Gastrocnemius medialis (tissue), 4 donors: ENCODE measurements at regions not wholly inside any gene's neighbourhood (a gene's known extent, or its start where the extent isn't known, plus 50 kb on each side); places are given as distances from the start of the nearest gene placed in this dataset.

Experiments used
- ATAC-seq, 2 donors: fragments of 150-250 bp; one replicate each; pipeline ENCODE4 v1.9.1; 2016
- DNase-seq, 2 donors: peaks; one replicate each; pipeline ENCODE4 v3.0.0-alpha.2; 2019
- H3K27ac ChIP-seq, 4 donors: fragments of 200-600 bp; sonication (generic); 1 replicate in 1 of 4; 2 replicates in 3 of 4; pipeline ENCODE4 v1.5.1; 2016 to 2018; ENCODE audit warnings: mild to moderate bottlenecking in 2 of 4, moderate library complexity in 1 of 4
- H3K27me3 ChIP-seq, 3 donors: fragments of 200-600 bp; sonication (generic) in 2 of 3; 1 replicate in 1 of 3; 2 replicates in 2 of 3; pipeline versions ENCODE4 v1.5.1 to v1.6.0; 2016 to 2019; ENCODE audit warnings: mild to moderate bottlenecking in 1 of 3, moderate library complexity in 1 of 3
- H3K36me3 ChIP-seq, 2 donors: fragments of 200-600 bp; sonication (generic) in 1 of 2; one replicate each; pipeline ENCODE4 v1.5.1; 2017 to 2018
- H3K4me1 ChIP-seq, 2 donors: fragments of 200-600 bp; sonication (generic) in 1 of 2; one replicate each; pipeline ENCODE4 v1.5.1; 2016 to 2017; ENCODE audit warnings: mild to moderate bottlenecking in 2 of 2
- H3K4me3 ChIP-seq, 4 donors: fragments of 200-600 bp; sonication (generic) in 3 of 4; 1 replicate in 1 of 4; 2 replicates in 3 of 4; pipeline ENCODE4 v1.5.1; 2016 to 2019; ENCODE audit warnings: mild to moderate bottlenecking in 2 of 4
- H3K9me3 ChIP-seq, 3 donors: fragments of 200-600 bp; sonication (generic) in 2 of 3; 1 replicate in 1 of 3; 2 replicates in 2 of 3; pipeline ENCODE4 v1.5.1; 2016 to 2019
- POLR2A ChIP-seq, 2 donors: fragments of 450-650 bp; IDR thresholded peaks; one replicate each; pipeline ENCODE4 v1.6.1; 2017; ENCODE audit warnings: antibody characterized with exemption in 2 of 2, mild to moderate bottlenecking in 2 of 2, moderate library complexity in 2 of 2
- in situ Hi-C, 4 donors: fragments of 200-750 bp; cut with MboI; loops; one replicate each; pipeline versions ENCODE4 v1.15.0 to v1.8.0; 2017; ENCODE audit warnings: low sequenced_read_pairs in 4 of 4
- intact Hi-C: fragments of 100-400 bp; cut with DNase I; formaldehyde crosslinking; loops from one replicate; pipeline ENCODE4 v1.15.1; 2023; ENCODE audit warnings: low total_unique reads
- TF ChIP-seq, protein P1 (sequence below), 5 experiments: fragments of 450-650 bp in 3 of 5; fragments of 200-600 bp in 2 of 5; sonication (generic) in 2 of 5; IDR thresholded peaks in 4 of 5; conservative IDR thresholded peaks in 1 of 5; 1 replicate in 4 of 5; 2 replicates in 1 of 5; pipeline ENCODE4 v1.5.1; 2016 to 2019; ENCODE audit warnings: antibody characterized with exemption in 5 of 5, mild to moderate bottlenecking in 3 of 5, moderate library complexity in 3 of 5

DNA sequence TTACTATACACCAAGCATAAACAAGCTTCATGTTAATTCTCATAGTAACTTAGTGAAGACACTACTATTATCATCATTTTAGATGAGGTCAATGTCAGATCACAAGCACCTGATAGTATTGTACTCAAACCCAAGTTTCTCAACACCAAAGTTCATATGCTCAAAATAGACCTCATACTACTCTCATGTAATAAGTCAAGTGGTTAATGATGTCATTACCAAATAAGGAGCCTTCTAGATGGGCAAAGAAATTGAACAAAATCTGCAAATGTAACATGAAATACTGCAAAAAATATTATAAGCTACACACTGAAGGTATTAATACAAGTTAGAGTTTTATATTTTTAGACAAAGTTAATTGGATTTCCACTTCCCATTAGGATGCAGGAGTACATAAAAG lies 144.0 kb upstream of the CHRM3 start:
- no peak for DNase-seq
- Histone ChIP-seq H3K27ac (no peak overlapping the region), H3K4me1 (no peaks in the 10 kb centered on the region), H3K9me3 (no peaks in the 10 kb centered on the region), H3K27me3 (no peaks in the 10 kb centered on the region), H3K4me3 (no peak overlapping the region), H3K36me3 (no peaks in the 10 kb centered on the region)
- TF ChIP-seq POLR2A (IDR thresholded peaks at IDR 0.05) = no peak
- TF ChIP-seq, protein P1, sequence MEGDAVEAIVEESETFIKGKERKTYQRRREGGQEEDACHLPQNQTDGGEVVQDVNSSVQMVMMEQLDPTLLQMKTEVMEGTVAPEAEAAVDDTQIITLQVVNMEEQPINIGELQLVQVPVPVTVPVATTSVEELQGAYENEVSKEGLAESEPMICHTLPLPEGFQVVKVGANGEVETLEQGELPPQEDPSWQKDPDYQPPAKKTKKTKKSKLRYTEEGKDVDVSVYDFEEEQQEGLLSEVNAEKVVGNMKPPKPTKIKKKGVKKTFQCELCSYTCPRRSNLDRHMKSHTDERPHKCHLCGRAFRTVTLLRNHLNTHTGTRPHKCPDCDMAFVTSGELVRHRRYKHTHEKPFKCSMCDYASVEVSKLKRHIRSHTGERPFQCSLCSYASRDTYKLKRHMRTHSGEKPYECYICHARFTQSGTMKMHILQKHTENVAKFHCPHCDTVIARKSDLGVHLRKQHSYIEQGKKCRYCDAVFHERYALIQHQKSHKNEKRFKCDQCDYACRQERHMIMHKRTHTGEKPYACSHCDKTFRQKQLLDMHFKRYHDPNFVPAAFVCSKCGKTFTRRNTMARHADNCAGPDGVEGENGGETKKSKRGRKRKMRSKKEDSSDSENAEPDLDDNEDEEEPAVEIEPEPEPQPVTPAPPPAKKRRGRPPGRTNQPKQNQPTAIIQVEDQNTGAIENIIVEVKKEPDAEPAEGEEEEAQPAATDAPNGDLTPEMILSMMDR (IDR thresholded peaks at IDR 0.05 in 4 of 5, conservative IDR thresholded peaks at IDR 0.05 in 1 of 5) = no peak
- intact Hi-C loops (no loop called here), in situ Hi-C loops (no loop called here)
- no peak for ATAC-seq

DNA sequence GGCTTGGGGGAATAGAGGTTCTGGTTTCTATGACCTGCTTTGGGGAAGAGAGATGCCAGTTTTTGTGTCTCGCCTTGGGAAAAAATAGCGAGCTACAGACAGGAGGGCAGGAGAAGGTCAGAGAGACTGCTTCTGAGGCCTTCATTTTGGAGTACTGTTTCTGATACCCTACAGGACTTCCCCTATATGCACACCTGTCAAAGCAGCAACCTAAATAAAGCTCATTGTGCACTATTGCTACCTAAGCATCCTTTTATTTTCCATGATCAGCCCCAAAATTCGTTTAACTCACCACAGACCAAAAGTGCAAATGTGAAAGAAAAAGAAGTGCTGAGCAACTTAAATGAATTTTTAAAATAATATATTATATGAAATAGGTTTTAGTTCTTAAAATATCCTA lies 145.6 kb upstream of the CHRM3 start:
- ATAC-seq = no peak
- no peak overlapping the region for H3K27ac ChIP-seq
- TF ChIP-seq POLR2A (IDR thresholded peaks at IDR 0.05) = no peak
- in situ Hi-C loops (no loop called here), intact Hi-C loops (no loop called here)
- no peaks in the 10 kb centered on the region for H3K36me3 ChIP-seq
- H3K27me3 ChIP-seq = no peaks in the 10 kb centered on the region
- H3K4me1 ChIP-seq = no peaks in the 10 kb centered on the region
- no peak for DNase-seq
- no peaks in the 10 kb centered on the region for H3K9me3 ChIP-seq
- no peak overlapping the region for H3K4me3 ChIP-seq

DNA sequence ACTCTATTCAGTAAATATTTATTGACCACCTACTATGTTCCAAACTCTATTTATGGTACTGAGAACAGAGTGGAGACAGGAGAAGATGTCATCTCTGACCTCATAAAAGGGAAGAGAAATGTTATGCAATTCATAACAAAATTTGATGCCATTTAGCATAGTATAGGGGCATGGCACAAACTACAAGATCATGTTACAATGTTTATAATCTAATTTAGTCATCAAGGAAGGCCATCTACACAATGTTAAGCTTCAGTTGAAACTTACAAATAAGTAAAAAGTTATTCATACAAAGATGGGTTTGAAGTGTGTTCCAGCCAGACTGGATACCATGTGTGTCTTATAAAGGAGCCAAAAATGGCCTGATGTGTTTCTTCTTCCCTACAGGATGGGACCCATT lies 146.8 kb upstream of the CHRM3 start:
- H3K4me3 ChIP-seq = no peak overlapping the region
- ATAC-seq (no peak), DNase-seq (no peak)
- no peaks in the 10 kb centered on the region for H3K27me3 ChIP-seq
- H3K36me3 ChIP-seq = no peaks in the 10 kb centered on the region
- no peaks in the 10 kb centered on the region for H3K4me1 ChIP-seq
- TF ChIP-seq, protein P1 (IDR thresholded peaks at IDR 0.05 in 4 of 5, conservative IDR thresholded peaks at IDR 0.05 in 1 of 5) = no peak
- no peak for TF ChIP-seq POLR2A (IDR thresholded peaks at IDR 0.05)
- H3K9me3 ChIP-seq = no peaks in the 10 kb centered on the region
- no peak overlapping the region for H3K27ac ChIP-seq
- intact Hi-C loops (no loop called here), in situ Hi-C loops (no loop called here)

DNA sequence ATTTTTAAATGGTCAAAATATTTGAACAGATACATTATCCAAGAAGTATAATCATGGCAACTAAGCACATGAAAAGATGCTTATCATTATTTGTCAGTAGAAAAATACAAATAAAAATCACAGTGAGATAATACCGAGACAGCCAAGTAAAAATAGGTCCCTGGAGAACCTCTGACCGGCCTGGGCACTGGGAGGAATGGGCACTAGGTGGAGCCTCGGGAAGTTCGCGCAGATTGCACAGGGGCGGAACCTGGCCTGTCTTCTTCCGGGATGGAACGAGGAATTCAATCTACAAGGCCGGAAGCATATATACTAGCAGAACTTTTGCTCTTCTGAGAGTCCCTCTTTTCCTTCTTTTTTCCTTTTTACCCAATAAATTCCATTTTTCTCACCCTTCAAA lies 148.5 kb upstream of the CHRM3 start:
- H3K9me3 ChIP-seq = no peaks in the 10 kb centered on the region
- H3K27ac ChIP-seq = no peak overlapping the region
- TF ChIP-seq, protein P1 (IDR thresholded peaks at IDR 0.05 in 4 of 5, conservative IDR thresholded peaks at IDR 0.05 in 1 of 5) = no peak
- no peak for TF ChIP-seq POLR2A (IDR thresholded peaks at IDR 0.05)
- ATAC-seq = no peak
- no peak for DNase-seq
- H3K4me3 ChIP-seq = no peak overlapping the region
- H3K36me3 ChIP-seq = no peaks in the 10 kb centered on the region
- in situ Hi-C loops = no loop called here
- H3K27me3 ChIP-seq = no peaks in the 10 kb centered on the region
- intact Hi-C loops = no loop called here
- H3K4me1 ChIP-seq = no peaks in the 10 kb centered on the region

DNA sequence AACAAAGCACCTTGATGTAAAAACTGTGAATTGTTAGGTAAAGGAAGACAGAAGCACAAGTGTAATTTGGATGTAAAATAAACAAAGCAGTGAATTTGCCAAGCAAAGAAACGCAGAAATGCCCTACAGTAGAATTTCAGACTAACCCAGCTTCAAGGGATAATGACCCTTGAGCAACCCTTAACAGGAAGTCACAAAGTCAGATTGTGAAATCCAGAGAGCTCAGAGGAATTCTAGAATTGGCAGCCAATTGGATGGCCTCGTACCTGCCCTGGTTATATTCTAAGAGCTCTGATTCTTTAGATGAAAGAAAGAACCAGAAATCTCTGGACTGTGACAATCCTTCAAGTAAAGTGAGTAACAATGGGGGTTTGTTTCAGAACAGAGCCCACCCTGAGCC lies 152.7 kb upstream of the CHRM3 start:
- Histone ChIP-seq H3K9me3 (no peaks in the 10 kb centered on the region), H3K4me1 (no peaks in the 10 kb centered on the region), H3K27me3 (no peaks in the 10 kb centered on the region), H3K4me3 (no peak overlapping the region), H3K36me3 (no peaks in the 10 kb centered on the region), H3K27ac (no peak overlapping the region)
- in situ Hi-C loops = no loop called here
- TF ChIP-seq, protein P1 (IDR thresholded peaks at IDR 0.05 in 4 of 5, conservative IDR thresholded peaks at IDR 0.05 in 1 of 5) = no peak
- no peak for TF ChIP-seq POLR2A (IDR thresholded peaks at IDR 0.05)
- no peak for DNase-seq
- ATAC-seq = no peak
- intact Hi-C loops = no loop called here
